ENCODE measurements at regions not wholly inside any gene's neighbourhood (a gene's known extent, or its start where the extent isn't known, plus 50 kb on each side); places are given as distances from the start of the nearest gene placed in this dataset.

- no peak for TF ChIP-seq EHMT2 (IDR thresholded peaks at IDR 0.05)
- TF ChIP-seq ZC3H8 (IDR thresholded peaks at IDR 0.05), result no peak
- TF ChIP-seq ZKSCAN8 (CRISPR knock-in tag; IDR thresholded peaks at IDR 0.05), result no peak
- no peak for TF ChIP-seq SLC30A9 (CRISPR knock-in tag; IDR thresholded peaks at IDR 0.05)
- TF ChIP-seq SREBF1 (IDR thresholded peaks at IDR 0.05; ENCODE audit: borderline replicate concordance, low read depth, low read length), result no peak
- TF ChIP-seq, protein P1, sequence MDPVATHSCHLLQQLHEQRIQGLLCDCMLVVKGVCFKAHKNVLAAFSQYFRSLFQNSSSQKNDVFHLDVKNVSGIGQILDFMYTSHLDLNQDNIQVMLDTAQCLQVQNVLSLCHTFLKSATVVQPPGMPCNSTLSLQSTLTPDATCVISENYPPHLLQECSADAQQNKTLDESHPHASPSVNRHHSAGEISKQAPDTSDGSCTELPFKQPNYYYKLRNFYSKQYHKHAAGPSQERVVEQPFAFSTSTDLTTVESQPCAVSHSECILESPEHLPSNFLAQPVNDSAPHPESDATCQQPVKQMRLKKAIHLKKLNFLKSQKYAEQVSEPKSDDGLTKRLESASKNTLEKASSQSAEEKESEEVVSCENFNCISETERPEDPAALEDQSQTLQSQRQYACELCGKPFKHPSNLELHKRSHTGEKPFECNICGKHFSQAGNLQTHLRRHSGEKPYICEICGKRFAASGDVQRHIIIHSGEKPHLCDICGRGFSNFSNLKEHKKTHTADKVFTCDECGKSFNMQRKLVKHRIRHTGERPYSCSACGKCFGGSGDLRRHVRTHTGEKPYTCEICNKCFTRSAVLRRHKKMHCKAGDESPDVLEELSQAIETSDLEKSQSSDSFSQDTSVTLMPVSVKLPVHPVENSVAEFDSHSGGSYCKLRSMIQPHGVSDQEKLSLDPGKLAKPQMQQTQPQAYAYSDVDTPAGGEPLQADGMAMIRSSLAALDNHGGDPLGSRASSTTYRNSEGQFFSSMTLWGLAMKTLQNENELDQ (CRISPR knock-in tag; IDR thresholded peaks at IDR 0.05; ENCODE audit: borderline replicate concordance), result no peak
- no peak for TF ChIP-seq ZNF23 (CRISPR knock-in tag; IDR thresholded peaks at IDR 0.05)
- no peak for TF ChIP-seq OTX1 (CRISPR knock-in tag; IDR thresholded peaks at IDR 0.05)
- TF ChIP-seq RREB1 (CRISPR knock-in tag; IDR thresholded peaks at IDR 0.05), result no peak
- TF ChIP-seq KLF6 (CRISPR knock-in tag; IDR thresholded peaks at IDR 0.05; ENCODE audit: borderline replicate concordance), result no peak
- TF ChIP-seq HDGF (IDR thresholded peaks at IDR 0.05), result no peak
- TF ChIP-seq ZNF561 (CRISPR knock-in tag; conservative IDR thresholded peaks at IDR 0.05), result no peak
- no peak for TF ChIP-seq NR2C1 (IDR thresholded peaks at IDR 0.05)
- no peak for TF ChIP-seq NR2C1 (tag; IDR thresholded peaks at IDR 0.05)
- TF ChIP-seq NCOA2 (IDR thresholded peaks at IDR 0.05; ENCODE audit: partially characterized antibody in 2 of 2), result no peak
- no peak for TF ChIP-seq ZNF239 (CRISPR knock-in tag; IDR thresholded peaks at IDR 0.05)
- no peak for TF ChIP-seq SIN3B (IDR thresholded peaks at IDR 0.05; ENCODE audit: low read depth)
- no peaks in the 10 kb centered on the region for H3K9me3 ChIP-seq (replicated peaks; ENCODE audit: control insufficient read depth, insufficient read depth, low read depth, low read length)
- BruUV-seq (replicated peaks), result no TSS peak
- H2AFZ ChIP-seq (ENCODE audit: low read depth, low read length), result no peak overlapping the region
- in situ Hi-C loops (cut with MboI) (no loop called here), intact Hi-C loops (cut with micrococcal nuclease) (no loop called here)
- no peak for ATAC-seq
- FAIRE-seq, result no peak
- no peaks in the 10 kb centered on the region for H3K9me1 ChIP-seq (ENCODE audit: control insufficient read depth, insufficient read depth, low read length)
- ChIA-PET CTCF (ENCODE audit: low intra/inter-chr PET ratio) (no interaction called here), POLR2A (no interaction called here)
- no peaks in the 10 kb centered on the region for H3K27me3 ChIP-seq (ENCODE audit: control insufficient read depth in 2 of 2, insufficient read depth in 2 of 2, low read length in 2 of 2)
- H3K9ac ChIP-seq (ENCODE audit: insufficient read depth in 1 of 2, low read depth in 2 of 2, low read length in 2 of 2), result no peak overlapping the region
- H3K27ac ChIP-seq (ENCODE audit: extremely low read depth, low read depth, low read length), result no peak overlapping the region
- H3K4me2 ChIP-seq (ENCODE audit: insufficient read depth, low read length), result no peak overlapping the region
- H3K79me2 ChIP-seq (ENCODE audit: control insufficient read depth, insufficient read depth, low read length), result no peaks in the 10 kb centered on the region
- H3K4me1 ChIP-seq (replicated peaks in 1 of 2; ENCODE audit: control insufficient read depth in 2 of 2, insufficient read depth in 2 of 2, low read length in 2 of 2), result no peaks in the 10 kb centered on the region
- H4K20me1 ChIP-seq (replicated peaks; ENCODE audit: control insufficient read depth, insufficient read depth, low read length), result no peaks in the 10 kb centered on the region
- H3K36me3 ChIP-seq (ENCODE audit: control insufficient read depth, insufficient read depth, low read length), result no peaks in the 10 kb centered on the region
- H3K4me3 ChIP-seq, result no peak overlapping the region
- no peak for DNase-seq (ENCODE audit: extremely low read depth in 1 of 4, low spot score in 3 of 4)
Observed at GRCh38 chr6:66516377-66516776, 809.4 kb upstream of the EYS start.

Measured in K562 (cell line).